Neuronal stem cell (in vitro differentiated cells): ENCODE measurements at regions not wholly inside any gene's neighbourhood (a gene's known extent, or its start where the extent isn't known, plus 50 kb on each side); places are given as distances from the start of the nearest gene placed in this dataset.

ENCODE experiments used
- DNase-seq: peaks from one replicate; pipeline ENCODE4 v3.0.0-alpha.2; 2013; ENCODE audit warnings: low spot score
- H2AFZ ChIP-seq: one replicate; pipeline ENCODE4 v1.6.1; 2013; ENCODE audit warnings: mild to moderate bottlenecking, low read length, inconsistent platforms
- H2AK5ac ChIP-seq: 2 replicates; pipeline ENCODE4 v1.6.1; 2013; ENCODE audit warnings: low read depth, mild to moderate bottlenecking, inconsistent platforms, low read length, moderate library complexity, mixed read lengths
- H2BK120ac ChIP-seq: 2 replicates; pipeline ENCODE4 v1.6.1; 2013; ENCODE audit warnings: low read depth, mild to moderate bottlenecking, inconsistent platforms, low read length, moderate library complexity, mixed read lengths
- H2BK12ac ChIP-seq: one replicate; pipeline ENCODE4 v1.6.1; 2013; ENCODE audit warnings: low read length, inconsistent platforms
- H2BK15ac ChIP-seq: 2 replicates; pipeline ENCODE4 v1.6.1; 2013; ENCODE audit warnings: mild to moderate bottlenecking, low read length, inconsistent platforms, mixed read lengths
- H2BK5ac ChIP-seq: one replicate; pipeline ENCODE4 v1.6.1; 2013; ENCODE audit warnings: inconsistent platforms, mild to moderate bottlenecking, low read length, moderate library complexity
- H3K14ac ChIP-seq: one replicate; pipeline ENCODE4 v1.6.1; 2013; ENCODE audit warnings: low read length, inconsistent platforms
- H3K18ac ChIP-seq: 2 replicates; pipeline ENCODE4 v1.6.1; 2013; ENCODE audit warnings: low read length, inconsistent platforms
- H3K23ac ChIP-seq: 2 replicates; pipeline ENCODE4 v1.6.1; 2013; ENCODE audit warnings: low read depth, mild to moderate bottlenecking, mixed read lengths, low read length, inconsistent platforms; ENCODE audit not compliant: poor library complexity
- H3K27ac ChIP-seq: replicated peaks from 3 replicates; pipeline ENCODE4 v1.5.1; 2013; ENCODE audit warnings: low read length, inconsistent platforms
- H3K27me3 ChIP-seq, 3 experiments: 2 replicates each; pipeline ENCODE4 v1.6.1; 2013; ENCODE audit warnings: low read length in 3 of 3, mild to moderate bottlenecking in 2 of 3, inconsistent platforms in 1 of 3, low read depth in 1 of 3, mixed read lengths in 1 of 3, moderate library complexity in 1 of 3; ENCODE audit not compliant: control insufficient read depth in 3 of 3, insufficient read depth in 3 of 3
- H3K36me3 ChIP-seq, 2 donors: replicated peaks in 1 of 2; 2 replicates each; pipeline ENCODE4 v1.6.1; 2013; ENCODE audit warnings: low read length in 2 of 2; ENCODE audit not compliant: control insufficient read depth in 2 of 2, insufficient read depth in 2 of 2
- H3K4ac ChIP-seq: 2 replicates; pipeline ENCODE4 v1.6.1; 2013; ENCODE audit warnings: inconsistent platforms, mild to moderate bottlenecking, low read length, moderate library complexity
- H3K4me1 ChIP-seq, 2 donors: 1 replicate in 1 of 2; 2 replicates in 1 of 2; pipeline ENCODE4 v1.6.1; 2013; ENCODE audit warnings: low read length in 2 of 2, low read depth in 1 of 2; ENCODE audit not compliant: control insufficient read depth in 2 of 2, insufficient read depth in 1 of 2
- H3K4me2 ChIP-seq: one replicate; pipeline ENCODE4 v1.6.1; 2013; ENCODE audit warnings: mild to moderate bottlenecking, low read length, inconsistent platforms; ENCODE audit not compliant: insufficient read depth, poor library complexity, severe bottlenecking
- H3K4me3 ChIP-seq, 2 donors: 2 replicates each; pipeline ENCODE4 v1.5.1; 2013; ENCODE audit warnings: low read length in 2 of 2, mild to moderate bottlenecking in 2 of 2, inconsistent platforms in 1 of 2, moderate library complexity in 1 of 2
- H3K79me1 ChIP-seq: one replicate; pipeline ENCODE4 v1.6.1; 2013; ENCODE audit warnings: low read depth, mild to moderate bottlenecking, inconsistent platforms, low read length, moderate library complexity
- H3K9ac ChIP-seq: one replicate; pipeline ENCODE4 v1.6.1; 2013; ENCODE audit warnings: mild to moderate bottlenecking, low read depth, low read length, inconsistent platforms; ENCODE audit not compliant: poor library complexity
- H3K9me3 ChIP-seq, 2 donors: replicated peaks in 1 of 2; 2 replicates each; pipeline versions ENCODE3 to v1.6.1; 2013; ENCODE audit warnings: low read length in 2 of 2, mild to moderate bottlenecking in 2 of 2, inconsistent platforms in 1 of 2, low read depth in 1 of 2, mixed read lengths in 1 of 2, moderate library complexity in 1 of 2; ENCODE audit not compliant: control insufficient read depth in 2 of 2, insufficient read depth in 1 of 2
- H4K8ac ChIP-seq: one replicate; pipeline ENCODE4 v1.6.1; 2013; ENCODE audit warnings: low read depth, mild to moderate bottlenecking, inconsistent platforms, low read length, moderate library complexity
- H4K91ac ChIP-seq: one replicate; pipeline ENCODE4 v1.6.1; 2013; ENCODE audit warnings: low read length, low read depth, mild to moderate bottlenecking, inconsistent platforms; ENCODE audit not compliant: poor library complexity
- WGBS, 2 donors: extraction: QIAGEN DNeasy Blood & Tissue Kit; methylation state at CpG; one replicate each; pipeline ENCODE4 v1.1.7; 2013; ENCODE audit warnings: missing lambda C conversion rate in 2 of 2, mixed read lengths in 1 of 2; ENCODE audit not compliant: insufficient read length in 2 of 2, insufficient replicate concordance in 1 of 2; ENCODE audit errors: extremely low coverage in 2 of 2; 5-methylcytosine and 5-hydroxymethylcytosine counted together

DNA sequence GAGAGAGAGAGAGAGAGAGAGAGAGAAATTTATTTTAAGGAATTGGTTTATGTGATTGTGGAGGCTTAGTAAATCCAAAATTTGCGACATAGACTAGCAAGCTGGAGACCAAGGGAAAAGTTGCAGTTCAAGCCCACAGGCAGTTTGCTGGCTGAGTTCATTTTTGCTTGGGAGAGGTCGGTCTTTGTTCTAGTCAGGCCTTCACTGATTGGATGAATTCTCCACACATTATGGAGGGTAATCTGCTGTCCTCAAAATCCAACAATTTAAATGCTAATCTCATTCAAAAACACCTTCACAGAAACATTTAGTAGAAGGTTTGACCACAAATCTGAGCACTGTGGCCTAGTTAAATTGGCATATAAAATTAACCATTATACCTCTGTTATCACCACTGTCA is 439.6 kb downstream of the EPM2A start:
- DNase-seq, result no peak
- H2BK12ac ChIP-seq, result no peak overlapping the region
- H3K9me3 ChIP-seq, result no peaks in the 10 kb centered on the region
- H3K4me1 ChIP-seq, result no peaks in the 10 kb centered on the region
- no peak overlapping the region for H2BK120ac ChIP-seq
- no peak overlapping the region for H3K14ac ChIP-seq
- H3K27me3 ChIP-seq, result no peaks in the 10 kb centered on the region
- WGBS, 2 donors, result no CpG with 5 or more reads among the region's 2 CpGs
- H2BK5ac ChIP-seq, result no peak overlapping the region
- no peak overlapping the region for H3K9ac ChIP-seq
- H3K23ac ChIP-seq, result no peak overlapping the region
- H3K79me1 ChIP-seq, result no peaks in the 10 kb centered on the region
- no peak overlapping the region for H3K4me2 ChIP-seq
- H3K36me3 ChIP-seq, result no peaks in the 10 kb centered on the region
- H3K4me3 ChIP-seq, result no peak overlapping the region
- no peak overlapping the region for H2BK15ac ChIP-seq
- H3K18ac ChIP-seq, result no peak overlapping the region
- no peak overlapping the region for H3K27ac ChIP-seq
- H2AK5ac ChIP-seq, result no peak overlapping the region
- no peak overlapping the region for H2AFZ ChIP-seq
- no peak overlapping the region for H3K4ac ChIP-seq
- H4K8ac ChIP-seq, result no peak overlapping the region
- H4K91ac ChIP-seq, result no peak overlapping the region

DNA sequence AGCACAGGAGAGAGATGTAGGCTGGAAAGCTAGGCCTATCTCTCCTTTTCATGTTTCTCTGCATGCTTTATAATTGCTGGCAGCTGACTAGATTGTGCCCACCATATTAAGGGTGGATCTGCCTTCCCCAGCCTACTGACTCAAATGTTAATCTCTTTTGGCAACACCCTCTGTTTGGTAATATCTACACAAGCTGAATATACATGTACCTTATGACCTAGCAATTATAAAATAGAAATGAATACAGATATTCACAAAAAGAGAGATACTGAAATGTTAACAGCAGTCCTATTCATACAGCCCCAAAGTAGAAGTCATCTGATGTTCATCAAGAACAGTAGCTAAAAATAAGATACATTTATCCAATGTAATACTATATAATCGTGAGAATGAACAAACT is 429.6 kb downstream of the EPM2A start:
- no peaks in the 10 kb centered on the region for H3K9me3 ChIP-seq
- no peak overlapping the region for H3K23ac ChIP-seq
- no peaks in the 10 kb centered on the region for H3K79me1 ChIP-seq
- H2AFZ ChIP-seq, result no peak overlapping the region
- DNase-seq, result no peak
- H3K4me2 ChIP-seq, result no peak overlapping the region
- no peak overlapping the region for H3K9ac ChIP-seq
- no peak overlapping the region for H3K27ac ChIP-seq
- H3K18ac ChIP-seq, result no peak overlapping the region
- no peak overlapping the region for H2BK120ac ChIP-seq
- no peak overlapping the region for H2BK5ac ChIP-seq
- H3K36me3 ChIP-seq, result no peaks in the 10 kb centered on the region
- H2AK5ac ChIP-seq, result no peak overlapping the region
- no peak overlapping the region for H3K14ac ChIP-seq
- no peak overlapping the region for H2BK15ac ChIP-seq
- WGBS, 2 donors, result no CpG with 5 or more reads among the region's 1 CpG
- H3K4ac ChIP-seq, result no peak overlapping the region
- H3K4me3 ChIP-seq, result no peak overlapping the region
- no peak overlapping the region for H2BK12ac ChIP-seq
- no peaks in the 10 kb centered on the region for H3K4me1 ChIP-seq
- H4K91ac ChIP-seq, result no peak overlapping the region
- H4K8ac ChIP-seq, result no peak overlapping the region
- peaks cover 0 to 5% (median 0%) of the 10 kb centered on the region in 3 experiments for H3K27me3 ChIP-seq

DNA sequence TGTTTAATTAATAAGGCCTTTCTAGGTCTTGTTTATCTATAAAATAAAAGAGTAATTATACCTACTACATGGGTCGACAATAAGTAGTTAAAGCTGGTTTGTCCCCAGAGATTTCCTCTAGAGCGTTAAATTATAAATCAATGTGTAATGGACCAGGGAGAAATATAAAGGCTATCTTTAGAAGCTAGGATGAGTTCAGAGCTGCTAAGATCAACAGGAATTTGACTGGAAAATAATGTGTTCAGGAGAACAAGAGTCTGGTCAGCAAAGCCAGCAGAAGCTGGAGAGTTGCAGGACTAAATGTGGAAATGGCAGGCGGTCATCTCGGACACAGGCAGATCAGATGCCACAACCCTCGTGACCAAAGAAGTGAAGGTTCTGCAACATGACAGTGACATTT is 428.8 kb downstream of the EPM2A start:
- Histone ChIP-seq H4K91ac (no peak overlapping the region), H3K18ac (no peak overlapping the region), H3K23ac (no peak overlapping the region), H3K27ac (no peak overlapping the region), H3K9me3 (no peaks in the 10 kb centered on the region), H4K8ac (no peak overlapping the region), H3K9ac (no peak overlapping the region), H2AK5ac (no peak overlapping the region), H2BK12ac (no peak overlapping the region), H3K4me2 (no peak overlapping the region), H2BK5ac (no peak overlapping the region), H3K4me3 (no peak overlapping the region), H3K4ac (no peak overlapping the region), H2BK120ac (no peak overlapping the region), H2AFZ (no peak overlapping the region), H3K4me1 (no peaks in the 10 kb centered on the region), H3K14ac (no peak overlapping the region), H3K79me1 (no peaks in the 10 kb centered on the region), H3K36me3 (no peaks in the 10 kb centered on the region), H3K27me3 (peaks cover 0 to 5% (median 0%) of the 10 kb centered on the region in 3 experiments), H2BK15ac (no peak overlapping the region)
- no peak for DNase-seq
- WGBS, 2 donors, result no CpG with 5 or more reads among the region's 5 CpGs

DNA sequence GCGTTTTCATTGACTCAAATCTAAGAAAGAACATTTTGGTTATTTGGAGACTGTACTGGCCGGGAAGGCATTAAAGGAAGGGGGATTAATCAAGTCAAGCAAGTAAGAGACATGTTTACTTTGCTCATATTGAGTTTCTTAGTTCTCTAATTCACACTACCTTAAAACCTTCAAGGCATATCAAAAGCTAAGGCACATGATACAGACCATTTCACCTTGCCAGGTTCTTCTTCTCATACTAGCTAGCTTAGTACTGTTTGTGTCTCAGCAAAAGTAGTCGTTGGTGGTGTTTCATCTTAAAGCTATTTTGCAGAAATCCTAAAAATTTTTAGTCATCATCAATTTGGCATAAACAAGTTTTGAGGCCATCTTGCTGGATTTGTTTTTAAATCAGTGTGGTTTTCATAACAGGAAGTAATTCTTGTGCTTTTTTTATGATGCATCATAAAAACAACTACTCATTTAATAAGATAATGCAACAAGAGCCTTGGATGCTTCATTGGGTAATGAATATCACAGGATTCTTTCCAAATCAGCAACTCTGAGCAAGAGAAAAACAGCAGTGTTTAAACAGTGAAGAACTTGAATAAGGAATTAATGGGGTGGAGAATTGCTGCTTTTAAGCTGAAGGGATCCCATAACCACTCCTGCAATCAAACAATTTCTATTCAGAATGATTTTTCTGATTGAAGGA is 425.3 kb downstream of the EPM2A start:
- Histone ChIP-seq H2BK15ac (no peak overlapping the region), H4K91ac (no peak overlapping the region), H3K23ac (no peak overlapping the region), H2AFZ (no peak overlapping the region), H3K9me3 (no peaks in the 10 kb centered on the region), H4K8ac (no peak overlapping the region), H3K36me3 (no peaks in the 10 kb centered on the region), H3K4ac (no peak overlapping the region), H3K27ac (no peak overlapping the region), H3K18ac (no peak overlapping the region), H2BK120ac (no peak overlapping the region), H3K4me2 (no peak overlapping the region), H3K14ac (no peak overlapping the region), H3K4me1 (peaks cover 0 to 7% of the 10 kb centered on the region in 2 donors), H2BK12ac (no peak overlapping the region), H3K27me3 (no peaks in the 10 kb centered on the region), H3K9ac (no peak overlapping the region), H3K4me3 (no peak overlapping the region), H2BK5ac (no peak overlapping the region), H3K79me1 (no peaks in the 10 kb centered on the region), H2AK5ac (no peak overlapping the region)
- no peak for DNase-seq
- no CpG with 5 or more reads among the region's 3 CpGs for WGBS, 2 donors
